A673 (cell line): ENCODE measurements at regions not wholly inside any gene's neighbourhood (a gene's known extent, or its start where the extent isn't known, plus 50 kb on each side); places are given as distances from the start of the nearest gene placed in this dataset.

Experiments
- EZH2 ChIP-seq: fragments of 200-600 bp; sonication (generic); IDR thresholded peaks from 2 replicates; pipeline ENCODE4 v1.6.1; 2017; ENCODE audit warnings: borderline replicate concordance, low read depth, mild to moderate bottlenecking, mixed read lengths, antibody characterized with exemption, low read length; ENCODE audit not compliant: poor library complexity, severe bottlenecking
- TF ChIP-seq, protein P1 (sequence below): fragments of 300-800, 200-600 bp; sonication (generic); conservative IDR thresholded peaks from 2 replicates; pipeline ENCODE4 v1.5.1; 2017; ENCODE audit warnings: low read depth, mild to moderate bottlenecking, antibody characterized with exemption, low read length, moderate library complexity, mixed read lengths

DNA sequence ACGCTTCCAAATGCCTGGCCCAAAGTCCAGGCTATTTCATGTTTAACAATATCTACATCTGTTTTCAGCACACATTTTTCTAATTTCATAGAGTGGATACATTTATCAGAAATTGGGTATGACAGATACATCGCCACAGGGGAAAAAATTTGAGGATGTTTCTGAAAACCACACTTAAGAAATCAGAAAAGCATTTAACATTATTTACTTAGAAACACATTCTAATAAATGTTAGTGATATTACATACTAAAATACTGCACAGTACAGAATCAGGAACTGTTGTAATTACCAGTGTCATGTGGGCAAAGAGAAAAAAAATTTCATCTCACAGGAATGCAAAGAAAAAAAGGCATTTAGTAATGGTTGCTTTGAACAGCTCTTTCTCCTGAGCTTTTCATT is 310.5 kb upstream of the KIF2A start:
- TF ChIP-seq, protein P1, sequence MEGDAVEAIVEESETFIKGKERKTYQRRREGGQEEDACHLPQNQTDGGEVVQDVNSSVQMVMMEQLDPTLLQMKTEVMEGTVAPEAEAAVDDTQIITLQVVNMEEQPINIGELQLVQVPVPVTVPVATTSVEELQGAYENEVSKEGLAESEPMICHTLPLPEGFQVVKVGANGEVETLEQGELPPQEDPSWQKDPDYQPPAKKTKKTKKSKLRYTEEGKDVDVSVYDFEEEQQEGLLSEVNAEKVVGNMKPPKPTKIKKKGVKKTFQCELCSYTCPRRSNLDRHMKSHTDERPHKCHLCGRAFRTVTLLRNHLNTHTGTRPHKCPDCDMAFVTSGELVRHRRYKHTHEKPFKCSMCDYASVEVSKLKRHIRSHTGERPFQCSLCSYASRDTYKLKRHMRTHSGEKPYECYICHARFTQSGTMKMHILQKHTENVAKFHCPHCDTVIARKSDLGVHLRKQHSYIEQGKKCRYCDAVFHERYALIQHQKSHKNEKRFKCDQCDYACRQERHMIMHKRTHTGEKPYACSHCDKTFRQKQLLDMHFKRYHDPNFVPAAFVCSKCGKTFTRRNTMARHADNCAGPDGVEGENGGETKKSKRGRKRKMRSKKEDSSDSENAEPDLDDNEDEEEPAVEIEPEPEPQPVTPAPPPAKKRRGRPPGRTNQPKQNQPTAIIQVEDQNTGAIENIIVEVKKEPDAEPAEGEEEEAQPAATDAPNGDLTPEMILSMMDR, result no peak
- TF ChIP-seq EZH2, result no peak
